Loucy (cell line): ENCODE measurements at regions not wholly inside any gene's neighbourhood (a gene's known extent, or its start where the extent isn't known, plus 50 kb on each side); places are given as distances from the start of the nearest gene placed in this dataset.

ENCODE experiments used
- H2AFZ ChIP-seq: fragments of 200-600 bp; sonication (generic); 2 replicates; pipeline ENCODE4 v1.6.0; 2016; ENCODE audit warnings: antibody characterized with exemption, mild to moderate bottlenecking, low read length, moderate library complexity
- H3F3A ChIP-seq: fragments of 200-600 bp; 2 replicates; pipeline ENCODE4 v1.6.0; 2016; ENCODE audit warnings: antibody characterized with exemption, low read depth, mild to moderate bottlenecking
- H3K27me3 ChIP-seq: fragments of 200-600 bp; sonication (generic); 2 replicates; pipeline ENCODE4 v1.6.1; 2014; ENCODE audit warnings: low read length, mild to moderate bottlenecking; ENCODE audit not compliant: insufficient read depth, poor library complexity, severe bottlenecking
- H3K36me3 ChIP-seq: fragments of 200-600 bp; sonication (generic); 2 replicates; pipeline ENCODE4 v1.6.1; 2016; ENCODE audit warnings: low read length; ENCODE audit not compliant: insufficient read depth
- H3K4me1 ChIP-seq: fragments of 200-600 bp; sonication (generic); 2 replicates; pipeline ENCODE4 v1.5.1; 2014; ENCODE audit warnings: low read length, mild to moderate bottlenecking; ENCODE audit not compliant: insufficient read depth, poor library complexity, severe bottlenecking
- H3K4me2 ChIP-seq: fragments of 200-600 bp; sonication (generic); 2 replicates; pipeline ENCODE4 v1.6.0; 2014; ENCODE audit warnings: antibody characterized with exemption, low read length, low read depth, mild to moderate bottlenecking; ENCODE audit not compliant: poor library complexity, severe bottlenecking
- H3K4me3 ChIP-seq: fragments of 200-600 bp; sonication (generic); 2 replicates; pipeline ENCODE4 v1.5.1; 2014; ENCODE audit warnings: low read length, mild to moderate bottlenecking, mixed read lengths; ENCODE audit not compliant: poor library complexity, severe bottlenecking
- H3K79me2 ChIP-seq: fragments of 200-600 bp; sonication (generic); 2 replicates; pipeline ENCODE4 v1.6.1; 2014; ENCODE audit warnings: low read length; ENCODE audit not compliant: insufficient read depth
- H3K9ac ChIP-seq: fragments of 200-600 bp; sonication (generic); 2 replicates; pipeline ENCODE4 v1.6.0; 2014; ENCODE audit warnings: mild to moderate bottlenecking, low read depth, low read length, moderate library complexity; ENCODE audit not compliant: poor library complexity, severe bottlenecking
- H3K9me2 ChIP-seq: fragments of 200-600 bp; sonication (generic); replicated peaks from 2 replicates; pipeline ENCODE4 v1.6.1; 2016; ENCODE audit warnings: low read depth, low read length, mixed read lengths
- H3K9me3 ChIP-seq: fragments of 200-600 bp; sonication (generic); 2 replicates; pipeline ENCODE4 v1.6.1; 2014; ENCODE audit warnings: mild to moderate bottlenecking, antibody characterized with exemption, low read length, low read depth; ENCODE audit not compliant: insufficient read depth
- H4K20me1 ChIP-seq: fragments of 200-600 bp; sonication (generic); 2 replicates; pipeline ENCODE4 v1.6.0; 2014; ENCODE audit warnings: antibody characterized with exemption, low read length, mild to moderate bottlenecking; ENCODE audit not compliant: insufficient read depth, poor library complexity, severe bottlenecking
- EZH2phosphoT487 ChIP-seq: fragments of 200-600 bp; IDR thresholded peaks from 2 replicates; pipeline ENCODE4 v1.6.1; 2018; ENCODE audit warnings: antibody characterized with exemption, mild to moderate bottlenecking, moderate library complexity, borderline replicate concordance
- TF ChIP-seq, protein P1 (sequence below): fragments of 200-600 bp; sonication (generic); conservative IDR thresholded peaks from 2 replicates; pipeline ENCODE4 v1.5.1; 2014; ENCODE audit warnings: mild to moderate bottlenecking, antibody characterized with exemption, low read length

DNA sequence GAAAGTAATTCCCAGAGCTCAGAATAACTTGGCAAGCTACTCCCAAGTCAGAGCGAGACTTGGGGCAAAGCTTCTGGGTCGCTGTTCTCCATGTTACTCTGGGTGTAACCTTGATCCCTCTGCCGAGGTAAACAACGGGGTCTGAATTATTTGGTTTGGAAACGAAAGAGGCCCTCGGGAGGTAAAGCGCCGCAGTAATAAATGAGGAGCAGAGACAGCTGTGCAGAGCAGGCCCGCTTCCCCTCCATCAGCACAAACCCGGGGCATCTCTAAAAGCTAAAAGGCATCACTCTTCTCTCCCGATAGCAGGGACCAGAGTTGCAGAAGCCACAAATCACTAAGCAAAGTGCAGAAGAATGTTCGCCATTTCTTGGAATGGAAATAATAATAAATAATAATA lies 561.5 kb downstream of the BCOR start:
- Histone ChIP-seq H2AFZ (no peak overlapping the region), H3K9ac (no peak overlapping the region), H3K4me3 (no peak overlapping the region), H3F3A (no peaks in the 10 kb centered on the region), H3K9me2 (no peaks in the 10 kb centered on the region), H3K4me1 (no peaks in the 10 kb centered on the region), H4K20me1 (no peaks in the 10 kb centered on the region), H3K36me3 (no peaks in the 10 kb centered on the region), H3K79me2 (no peaks in the 10 kb centered on the region), H3K27me3 (no peaks in the 10 kb centered on the region), H3K4me2 (no peak overlapping the region), H3K9me3 (no peaks in the 10 kb centered on the region)
- TF ChIP-seq, protein P1, sequence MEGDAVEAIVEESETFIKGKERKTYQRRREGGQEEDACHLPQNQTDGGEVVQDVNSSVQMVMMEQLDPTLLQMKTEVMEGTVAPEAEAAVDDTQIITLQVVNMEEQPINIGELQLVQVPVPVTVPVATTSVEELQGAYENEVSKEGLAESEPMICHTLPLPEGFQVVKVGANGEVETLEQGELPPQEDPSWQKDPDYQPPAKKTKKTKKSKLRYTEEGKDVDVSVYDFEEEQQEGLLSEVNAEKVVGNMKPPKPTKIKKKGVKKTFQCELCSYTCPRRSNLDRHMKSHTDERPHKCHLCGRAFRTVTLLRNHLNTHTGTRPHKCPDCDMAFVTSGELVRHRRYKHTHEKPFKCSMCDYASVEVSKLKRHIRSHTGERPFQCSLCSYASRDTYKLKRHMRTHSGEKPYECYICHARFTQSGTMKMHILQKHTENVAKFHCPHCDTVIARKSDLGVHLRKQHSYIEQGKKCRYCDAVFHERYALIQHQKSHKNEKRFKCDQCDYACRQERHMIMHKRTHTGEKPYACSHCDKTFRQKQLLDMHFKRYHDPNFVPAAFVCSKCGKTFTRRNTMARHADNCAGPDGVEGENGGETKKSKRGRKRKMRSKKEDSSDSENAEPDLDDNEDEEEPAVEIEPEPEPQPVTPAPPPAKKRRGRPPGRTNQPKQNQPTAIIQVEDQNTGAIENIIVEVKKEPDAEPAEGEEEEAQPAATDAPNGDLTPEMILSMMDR, result no peak
- no peak for TF ChIP-seq EZH2phosphoT487

DNA sequence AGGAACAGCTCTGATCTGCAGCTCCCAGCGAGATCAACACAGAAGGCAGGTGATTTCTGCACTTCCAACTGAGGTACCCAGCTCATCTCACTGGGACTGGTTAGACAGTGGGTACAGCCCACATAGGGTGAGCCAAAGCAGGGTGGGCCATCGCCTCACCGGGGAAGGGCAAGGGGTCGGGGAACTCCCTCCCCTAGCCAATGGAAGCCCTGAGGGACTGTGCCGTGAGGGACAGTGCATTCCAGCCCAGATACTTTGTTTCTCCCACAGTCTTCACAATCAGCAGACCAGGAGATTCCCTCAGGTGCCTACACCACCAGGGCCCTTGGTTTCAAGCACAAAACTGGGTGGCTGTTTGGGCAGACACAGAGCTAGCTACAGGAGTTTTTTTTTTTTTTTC lies 555.9 kb downstream of the BCOR start:
- TF ChIP-seq, protein P1, result no peak
- TF ChIP-seq EZH2phosphoT487, result no peak
- Histone ChIP-seq H4K20me1 (no peaks in the 10 kb centered on the region), H2AFZ (no peak overlapping the region), H3K4me3 (no peak overlapping the region), H3K36me3 (no peaks in the 10 kb centered on the region), H3K79me2 (no peaks in the 10 kb centered on the region), H3K9ac (no peak overlapping the region), H3K4me1 (no peaks in the 10 kb centered on the region), H3K4me2 (no peak overlapping the region), H3K9me2 (no peaks in the 10 kb centered on the region), H3K9me3 (no peaks in the 10 kb centered on the region), H3K27me3 (no peaks in the 10 kb centered on the region), H3F3A (no peaks in the 10 kb centered on the region)

DNA sequence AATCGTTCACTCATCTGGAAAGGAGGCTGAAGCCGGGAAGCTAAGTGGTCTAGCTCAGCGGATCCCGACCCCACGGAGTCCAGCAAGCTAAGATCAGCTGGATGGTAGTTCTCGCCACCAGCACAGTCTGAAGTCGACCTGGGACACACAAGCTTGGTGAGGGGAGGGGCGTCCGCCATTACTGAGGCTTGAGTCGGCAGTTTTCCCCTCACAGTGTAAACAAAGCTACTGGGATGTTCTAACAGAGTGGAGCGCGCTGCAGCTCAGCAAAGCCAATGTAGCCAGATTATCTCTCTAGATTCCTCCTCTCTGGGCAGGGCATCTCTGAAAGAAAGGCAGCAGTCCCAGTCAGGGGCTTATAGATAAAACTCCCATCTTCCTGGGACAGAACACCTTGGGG lies 555.4 kb downstream of the BCOR start:
- H3K36me3 ChIP-seq, result no peaks in the 10 kb centered on the region
- H3K9me3 ChIP-seq, result no peaks in the 10 kb centered on the region
- H2AFZ ChIP-seq, result no peak overlapping the region
- H3F3A ChIP-seq, result no peaks in the 10 kb centered on the region
- H3K27me3 ChIP-seq, result no peaks in the 10 kb centered on the region
- no peaks in the 10 kb centered on the region for H4K20me1 ChIP-seq
- no peak for TF ChIP-seq EZH2phosphoT487
- TF ChIP-seq, protein P1, result no peak
- H3K4me2 ChIP-seq, result no peak overlapping the region
- H3K4me1 ChIP-seq, result no peaks in the 10 kb centered on the region
- H3K79me2 ChIP-seq, result no peaks in the 10 kb centered on the region
- no peaks in the 10 kb centered on the region for H3K9me2 ChIP-seq
- H3K9ac ChIP-seq, result no peak overlapping the region
- no peak overlapping the region for H3K4me3 ChIP-seq
